H9 (cell line): ENCODE measurements at regions not wholly inside any gene's neighbourhood (a gene's known extent, or its start where the extent isn't known, plus 50 kb on each side); places are given as distances from the start of the nearest gene placed in this dataset.

Experiments used
- DNase-seq: peaks from one replicate; pipeline ENCODE4 v3.0.0-alpha.2; 2017
- H2AFZ ChIP-seq: one replicate; pipeline ENCODE4 v1.6.1; 2013; ENCODE audit warnings: mild to moderate bottlenecking, low read length, control low read depth, moderate library complexity
- H2AK5ac ChIP-seq: 2 replicates; pipeline ENCODE4 v1.6.1; 2013; ENCODE audit warnings: low read length, control low read depth, mixed read lengths; ENCODE audit not compliant: insufficient read length
- H2BK120ac ChIP-seq: one replicate; pipeline ENCODE4 v1.6.1; 2013; ENCODE audit warnings: low read depth, mild to moderate bottlenecking, low read length, control low read depth, inconsistent platforms; ENCODE audit not compliant: poor library complexity, severe bottlenecking
- H2BK12ac ChIP-seq: 2 replicates; pipeline ENCODE4 v1.6.1; 2013; ENCODE audit warnings: low read length, control low read depth, mixed read lengths, low read depth; ENCODE audit not compliant: insufficient read length
- H2BK15ac ChIP-seq: 2 replicates; pipeline ENCODE4 v1.6.1; 2013; ENCODE audit warnings: low read depth, low read length, control low read depth
- H2BK20ac ChIP-seq: one replicate; pipeline ENCODE4 v1.6.1; 2013; ENCODE audit warnings: low read depth, mild to moderate bottlenecking, low read length, control low read depth, inconsistent platforms; ENCODE audit not compliant: poor library complexity, severe bottlenecking
- H2BK5ac ChIP-seq: 2 replicates; pipeline ENCODE4 v1.6.1; 2013; ENCODE audit warnings: low read length, control low read depth, mixed read lengths; ENCODE audit not compliant: insufficient read length
- H3K14ac ChIP-seq: 2 replicates; pipeline ENCODE4 v1.6.1; 2013; ENCODE audit warnings: low read length, control low read depth; ENCODE audit not compliant: insufficient read depth
- H3K18ac ChIP-seq: 2 replicates; pipeline ENCODE4 v1.6.1; 2013; ENCODE audit warnings: low read depth, mild to moderate bottlenecking, mixed read lengths, low read length, control low read depth; ENCODE audit not compliant: insufficient read length
- H3K23ac ChIP-seq: 2 replicates; pipeline ENCODE4 v1.6.1; 2013; ENCODE audit warnings: low read length, control low read depth, mixed read lengths, low read depth; ENCODE audit not compliant: insufficient read length
- H3K23me2 ChIP-seq: 2 replicates; pipeline ENCODE4 v1.6.1; 2013; ENCODE audit warnings: low read depth, mild to moderate bottlenecking, mixed read lengths, low read length, control low read depth; ENCODE audit not compliant: insufficient read length, poor library complexity, severe bottlenecking
- H3K27ac ChIP-seq: 2 replicates; pipeline ENCODE4 v1.5.1; 2013; ENCODE audit warnings: low read length, control low read depth, mixed read lengths, low read depth; ENCODE audit not compliant: insufficient read length
- H3K27me3 ChIP-seq: 2 replicates; pipeline ENCODE4 v1.6.1; 2013; ENCODE audit warnings: low read length, control low read depth, inconsistent platforms; ENCODE audit not compliant: insufficient read depth
- H3K4ac ChIP-seq: 2 replicates; pipeline ENCODE4 v1.6.1; 2013; ENCODE audit warnings: low read depth, mild to moderate bottlenecking, control low read depth, inconsistent platforms, low read length, moderate library complexity
- H3K4me1 ChIP-seq: 2 replicates; pipeline ENCODE4 v1.6.1; 2013; ENCODE audit warnings: low read length, control low read depth, inconsistent platforms; ENCODE audit not compliant: insufficient read depth
- H3K4me2 ChIP-seq: 2 replicates; pipeline ENCODE4 v1.6.1; 2013; ENCODE audit warnings: low read length, control low read depth, mixed read lengths; ENCODE audit not compliant: insufficient read length, insufficient read depth
- H3K56ac ChIP-seq: 2 replicates; pipeline ENCODE4 v1.6.1; 2013; ENCODE audit warnings: low read depth, mild to moderate bottlenecking, mixed read lengths, low read length, control low read depth; ENCODE audit not compliant: insufficient read length
- H3K79me1 ChIP-seq: 2 replicates; pipeline ENCODE4 v1.6.1; 2013; ENCODE audit warnings: low read depth, mild to moderate bottlenecking, moderate library complexity, low read length, control low read depth, inconsistent platforms; ENCODE audit not compliant: insufficient read depth, poor library complexity, severe bottlenecking
- H3K79me2 ChIP-seq: 2 replicates; pipeline ENCODE4 v1.6.1; 2013; ENCODE audit warnings: low read length, control low read depth, inconsistent platforms; ENCODE audit not compliant: insufficient read depth
- H3K9ac ChIP-seq: 2 replicates; pipeline ENCODE4 v1.6.1; 2013; ENCODE audit warnings: low read length, control low read depth, mixed read lengths; ENCODE audit not compliant: insufficient read length; ENCODE audit errors: extremely low read depth
- H3K9me3 ChIP-seq: one replicate; pipeline ENCODE4 v1.6.1; 2013; ENCODE audit warnings: low read depth, low read length, inconsistent platforms; ENCODE audit not compliant: control insufficient read depth
- H3T11ph ChIP-seq: one replicate; pipeline ENCODE4 v1.6.1; 2013; ENCODE audit warnings: mild to moderate bottlenecking, low read length, control low read depth, inconsistent platforms
- H4K20me1 ChIP-seq: one replicate; pipeline ENCODE4 v1.6.1; 2013; ENCODE audit not compliant: control insufficient read depth, insufficient read length, insufficient read depth
- H4K5ac ChIP-seq: 2 replicates; pipeline ENCODE4 v1.6.1; 2013; ENCODE audit warnings: low read depth, mild to moderate bottlenecking, mixed read lengths, low read length, control low read depth; ENCODE audit not compliant: insufficient read length
- H4K8ac ChIP-seq: replicated peaks from 2 replicates; pipeline ENCODE4 v1.6.1; 2013; ENCODE audit warnings: low read length, control low read depth, mixed read lengths, low read depth; ENCODE audit not compliant: insufficient read length
- H4K91ac ChIP-seq: 2 replicates; pipeline ENCODE4 v1.6.1; 2013; ENCODE audit warnings: low read depth, mild to moderate bottlenecking, moderate library complexity, mixed read lengths, low read length, control low read depth; ENCODE audit not compliant: insufficient read length
- H3K27ac Mint-ChIP-seq, 3 experiments: 2 replicates in 2 of 3; 3 replicates in 1 of 3; pipeline ENCODE4 v1.8.0; 2020 to 2021; ENCODE audit warnings: mixed read lengths in 3 of 3, mild to moderate bottlenecking in 1 of 3, moderate library complexity in 1 of 3
- H3K27me3 Mint-ChIP-seq: 2 replicates; pipeline ENCODE4 v1.8.0; 2021; ENCODE audit warnings: low read depth, mild to moderate bottlenecking, moderate library complexity, mixed read lengths
- H3K36me3 Mint-ChIP-seq, 3 experiments: 2 replicates in 2 of 3; 3 replicates in 1 of 3; pipeline ENCODE4 v1.8.0; 2020 to 2021; ENCODE audit warnings: low read depth in 3 of 3, mixed read lengths in 3 of 3; ENCODE audit not compliant: insufficient read depth in 1 of 3
- H3K4me1 Mint-ChIP-seq, 2 experiments: 2 replicates each; pipeline ENCODE4 v1.8.0; 2020; ENCODE audit warnings: mixed read lengths in 2 of 2
- H3K4me3 Mint-ChIP-seq, 2 experiments: 2 replicates in 1 of 2; 3 replicates in 1 of 2; pipeline ENCODE4 v1.8.0; 2020 to 2021; ENCODE audit warnings: mild to moderate bottlenecking in 2 of 2, mixed read lengths in 2 of 2, moderate library complexity in 1 of 2
- H3K9me3 Mint-ChIP-seq, 2 experiments: 2 replicates in 1 of 2; 3 replicates in 1 of 2; pipeline ENCODE4 v1.8.0; 2020; ENCODE audit warnings: mild to moderate bottlenecking in 2 of 2, mixed read lengths in 2 of 2, moderate library complexity in 1 of 2
- CTCF ChIP-seq: fragments of 200-600 bp; sonication (generic); conservative IDR thresholded peaks from 3 replicates; pipeline ENCODE4 v1.8.0; 2021; ENCODE audit warnings: antibody characterized with exemption, mild to moderate bottlenecking
- WGBS: extraction: QIAGEN DNeasy Blood & Tissue Kit; methylation state at CpG from one replicate; pipeline ENCODE4 v1.1.7; 2013; ENCODE audit warnings: missing lambda C conversion rate, low lambda C conversion rate, mixed read lengths; ENCODE audit not compliant: insufficient read length; ENCODE audit errors: extremely low coverage; 5-methylcytosine and 5-hydroxymethylcytosine counted together

GRCh38 chr16:8257561-8257960 is 332.8 kb downstream of the TMEM114 start:
- peaks cover 24 to 25% of the 10 kb centered on the region in 2 experiments for H3K4me1 Mint-ChIP-seq

More at GRCh38 chr16:8257561-8257960, 332.8 kb downstream of the TMEM114 start:
- Histone ChIP-seq H3K4ac (no peak overlapping the region), H3K56ac (no peak overlapping the region), H3K27ac (no peak overlapping the region), H3K79me1 (no peaks in the 10 kb centered on the region), H3K4me1 (no peaks in the 10 kb centered on the region; the same call in 1 of the 2 replicates), H3K79me2 (no peaks in the 10 kb centered on the region), H3K18ac (no peak overlapping the region), H2BK120ac (no peak overlapping the region), H4K8ac (no peak overlapping the region), H3K9ac (no peak overlapping the region), H2BK15ac (no peak overlapping the region), H3K4me2 (no peak overlapping the region), H2AFZ (no peak overlapping the region), H3K9me3 (no peaks in the 10 kb centered on the region), H2BK12ac (no peak overlapping the region), H3T11ph (no peak overlapping the region), H3K23me2 (no peaks in the 10 kb centered on the region), H2BK5ac (no peak overlapping the region), H4K5ac (no peak overlapping the region), H2AK5ac (no peak overlapping the region), H4K20me1 (no peaks in the 10 kb centered on the region), H3K23ac (no peak overlapping the region), H2BK20ac (no peak overlapping the region), H4K91ac (no peak overlapping the region), H3K27me3 (no peaks in the 10 kb centered on the region), H3K14ac (no peak overlapping the region)
- Mint-ChIP-seq H3K36me3 (no peaks in the 10 kb centered on the region), H3K27ac (no peak overlapping the region), H3K27me3 (peaks cover 6% of the 10 kb centered on the region), H3K9me3 (no peaks in the 10 kb centered on the region), H3K4me3 (no peak overlapping the region)
- no peak for DNase-seq
- no CpG with 5 or more reads among the region's 3 CpGs for WGBS
- TF ChIP-seq CTCF, result no peak
